Peyer's patch (tissue), 4 donors: ENCODE measurements at regions not wholly inside any gene's neighbourhood (a gene's known extent, or its start where the extent isn't known, plus 50 kb on each side); places are given as distances from the start of the nearest gene placed in this dataset.

ENCODE experiments used
- DNase-seq, 3 donors: peaks; one replicate each; pipeline ENCODE4 v3.0.0-alpha.2; 2017 to 2019
- H3K27ac ChIP-seq, 4 donors: fragments of 200-600 bp; sonication (generic); one replicate each; pipeline ENCODE4 v1.5.1; 2016 to 2019
- H3K27me3 ChIP-seq, 2 donors: fragments of 200-600 bp; sonication (generic); one replicate each; pipeline ENCODE4 v1.5.1; 2019
- H3K36me3 ChIP-seq, 3 donors: fragments of 200-600 bp; sonication (generic); one replicate each; pipeline ENCODE4 v1.5.1; 2016 to 2019
- H3K4me1 ChIP-seq, 4 donors: fragments of 200-600 bp; sonication (generic); one replicate each; pipeline ENCODE4 v1.5.1; 2016 to 2019
- H3K4me3 ChIP-seq, 4 donors: fragments of 200-600 bp; sonication (generic); 1 replicate in 3 of 4; 2 replicates in 1 of 4; pipeline ENCODE4 v1.5.1; 2016 to 2019; ENCODE audit warnings: mild to moderate bottlenecking in 1 of 4
- H3K9me3 ChIP-seq, 4 donors: fragments of 200-600 bp; sonication (generic); one replicate each; pipeline ENCODE4 v1.5.1; 2016 to 2019; ENCODE audit warnings: mild to moderate bottlenecking in 1 of 4
- CTCF ChIP-seq, 6 experiments: fragments of 450-650 bp in 4 of 6; fragments of 200-600 bp in 2 of 6; sonication (generic) in 1 of 6; IDR thresholded peaks; one replicate each; pipeline ENCODE4 v1.5.1; 2017 to 2019; ENCODE audit warnings: antibody characterized with exemption in 6 of 6, mild to moderate bottlenecking in 3 of 6, moderate library complexity in 1 of 6
- POLR2A ChIP-seq, 2 donors: fragments of 450-650 bp; IDR thresholded peaks; one replicate each; pipeline ENCODE4 v1.5.1; 2017; ENCODE audit warnings: antibody characterized with exemption in 2 of 2, mild to moderate bottlenecking in 2 of 2, moderate library complexity in 2 of 2

DNA sequence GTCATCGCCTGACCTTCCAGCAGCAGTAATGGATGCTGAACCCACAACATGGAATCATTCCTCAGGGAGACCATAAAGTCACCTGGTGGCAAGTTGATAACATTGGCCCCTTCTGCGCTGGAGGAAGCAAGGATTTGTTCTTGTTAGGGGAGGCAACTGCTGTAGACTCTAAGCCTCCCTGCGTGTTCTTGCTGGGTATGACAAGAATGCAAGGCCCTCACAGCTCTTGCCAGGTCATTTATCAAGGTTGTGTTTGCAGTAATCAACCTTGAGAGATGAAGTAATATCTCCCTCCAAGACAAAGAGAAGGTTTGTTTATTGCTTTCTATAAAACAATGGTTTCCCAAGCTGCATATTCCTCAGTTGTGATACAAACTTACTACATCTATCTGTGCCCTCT, 80.9 kb downstream of the PERP start:
- Histone ChIP-seq H3K36me3 (no peaks in the 10 kb centered on the region), H3K4me1 (no peaks in the 10 kb centered on the region), H3K9me3 (no peaks in the 10 kb centered on the region), H3K4me3 (no peak overlapping the region), H3K27ac (no peak overlapping the region), H3K27me3 (no peaks in the 10 kb centered on the region)
- no peak for DNase-seq
- no peak for TF ChIP-seq POLR2A (IDR thresholded peaks at IDR 0.05)

DNA sequence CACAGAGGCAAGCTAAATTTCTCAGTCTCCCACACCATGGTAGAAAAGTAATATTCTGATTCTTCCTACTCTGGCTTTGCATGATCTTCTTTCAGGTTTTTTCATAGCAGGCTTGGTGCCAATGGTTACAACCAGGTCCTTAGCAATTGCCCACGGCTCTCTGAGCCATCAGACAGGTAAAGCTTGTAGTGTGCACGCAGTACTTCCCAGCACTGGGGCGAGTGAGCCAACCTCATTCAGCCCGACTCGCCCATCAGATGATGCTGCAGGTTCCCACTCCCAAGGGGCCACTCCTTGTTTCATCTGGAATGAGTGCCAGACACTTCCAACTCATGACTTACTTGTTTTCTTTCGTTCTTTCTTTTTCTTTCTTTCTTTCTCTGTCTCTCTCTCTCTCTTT, 78.3 kb downstream of the PERP start:
- Histone ChIP-seq H3K27ac (no peak overlapping the region), H3K36me3 (no peaks in the 10 kb centered on the region), H3K4me1 (no peaks in the 10 kb centered on the region), H3K9me3 (no peaks in the 10 kb centered on the region), H3K27me3 (no peaks in the 10 kb centered on the region), H3K4me3 (no peak overlapping the region)
- TF ChIP-seq POLR2A (IDR thresholded peaks at IDR 0.05) (no peak), CTCF (IDR thresholded peaks at IDR 0.05) (no peak)
- DNase-seq = no peak

DNA sequence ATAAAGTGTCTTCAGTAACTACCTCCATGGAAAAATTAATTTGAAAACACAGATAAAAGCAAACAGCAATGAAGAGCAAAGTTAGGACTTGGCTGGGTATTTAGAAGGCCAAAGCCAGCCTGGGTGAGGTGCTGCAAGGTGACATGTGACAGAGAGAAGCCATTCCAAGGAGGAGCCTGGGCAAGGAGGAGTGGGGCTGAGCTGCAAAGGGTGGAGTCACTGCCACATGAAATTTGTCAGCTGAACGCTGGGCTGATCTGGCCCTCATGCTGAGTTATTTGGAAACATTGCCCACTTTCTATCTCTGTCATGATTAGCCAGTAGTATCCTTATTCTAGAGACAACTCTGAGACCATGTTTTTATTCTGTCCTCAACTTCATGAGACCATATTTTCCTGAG, 76.3 kb downstream of the PERP start:
- Histone ChIP-seq H3K36me3 (no peaks in the 10 kb centered on the region), H3K4me1 (no peaks in the 10 kb centered on the region), H3K4me3 (no peak overlapping the region), H3K27ac (no peak overlapping the region), H3K27me3 (no peaks in the 10 kb centered on the region), H3K9me3 (no peaks in the 10 kb centered on the region)
- TF ChIP-seq CTCF (IDR thresholded peaks at IDR 0.05) (no peak), POLR2A (IDR thresholded peaks at IDR 0.05) (no peak)
- DNase-seq = no peak

DNA sequence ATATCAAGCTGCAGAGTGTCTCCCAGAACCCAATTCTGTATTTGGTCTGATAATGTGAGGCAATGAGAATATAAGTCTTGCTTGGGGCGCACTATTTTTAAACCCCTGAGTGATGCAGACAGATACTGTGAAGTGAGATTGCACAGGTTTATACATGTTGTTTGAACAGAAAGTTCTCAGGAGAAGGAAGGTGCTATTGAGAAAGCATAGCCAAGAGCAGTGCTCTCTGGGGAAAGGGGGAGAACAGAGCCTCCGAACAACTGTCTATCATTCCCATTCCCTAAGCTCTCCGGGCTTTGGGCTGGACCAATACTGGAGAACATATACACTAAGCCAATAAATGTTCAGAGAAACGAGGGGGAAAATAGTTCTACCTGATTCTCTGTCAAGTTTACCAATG, 75.8 kb downstream of the PERP start:
- no peaks in the 10 kb centered on the region for H3K36me3 ChIP-seq
- no peaks in the 10 kb centered on the region for H3K4me1 ChIP-seq
- H3K27me3 ChIP-seq = no peaks in the 10 kb centered on the region
- DNase-seq = no peak
- no peaks in the 10 kb centered on the region for H3K9me3 ChIP-seq
- H3K4me3 ChIP-seq = no peak overlapping the region
- no peak overlapping the region for H3K27ac ChIP-seq
- TF ChIP-seq CTCF (IDR thresholded peaks at IDR 0.05) (no peak), POLR2A (IDR thresholded peaks at IDR 0.05) (no peak)

- H3K36me3 ChIP-seq = no peaks in the 10 kb centered on the region
- H3K4me1 ChIP-seq = no peaks in the 10 kb centered on the region
- no peaks in the 10 kb centered on the region for H3K27me3 ChIP-seq
- H3K27ac ChIP-seq = no peak overlapping the region
- H3K9me3 ChIP-seq = no peaks in the 10 kb centered on the region
- no peak for TF ChIP-seq CTCF (IDR thresholded peaks at IDR 0.05)
- TF ChIP-seq POLR2A (IDR thresholded peaks at IDR 0.05) = no peak
- no peak overlapping the region for H3K4me3 ChIP-seq
- no peak for DNase-seq
These were observed 75.4 kb downstream of the PERP start for GRCh38 chr6:138031850-138032249.

- Histone ChIP-seq H3K36me3 (no peaks in the 10 kb centered on the region), H3K27ac (no peak overlapping the region), H3K4me3 (no peak overlapping the region), H3K4me1 (no peaks in the 10 kb centered on the region), H3K9me3 (no peaks in the 10 kb centered on the region), H3K27me3 (no peaks in the 10 kb centered on the region)
- TF ChIP-seq CTCF (IDR thresholded peaks at IDR 0.05) (no peak), POLR2A (IDR thresholded peaks at IDR 0.05) (no peak)
- no peak for DNase-seq
These were observed 74.6 kb downstream of the PERP start for GRCh38 chr6:138032571-138032970.
